ENCODE measurements at regions not wholly inside any gene's neighbourhood (a gene's known extent, or its start where the extent isn't known, plus 50 kb on each side); places are given as distances from the start of the nearest gene placed in this dataset.

- DNase-seq, result no peak
- intact Hi-C loops (cut with DNase I), result loop anchor here (5.0 to 10.0 kb wide), 5 partner anchors 39 to 398 kb away; no protein-coding TSS in a partner anchor
These were observed 186.8 kb downstream of the ZEB2 start for GRCh38 chr2:144333143-144333555.

- peak; percentile 74 to 99 (median 86) for DNase-seq
- intact Hi-C loops (cut with DNase I), result loop anchor here (5.0 to 10.0 kb wide), 5 partner anchors 40 to 398 kb away; no protein-coding TSS in a partner anchor
These were observed 187.4 kb downstream of the ZEB2 start for GRCh38 chr2:144332356-144333142.

- peak in 7 of 10 donors; percentile 57 to 90 (median 67) for DNase-seq
- intact Hi-C loops (cut with DNase I), result loop anchor here (5.0 to 10.0 kb wide), 5 partner anchors 40 to 397 kb away; no protein-coding TSS in a partner anchor
These were observed 188.1 kb downstream of the ZEB2 start for GRCh38 chr2:144331674-144332355.

GRCh38 chr2:144330951-144331673 is 188.8 kb downstream of the ZEB2 start:
- DNase-seq, result no peak

GRCh38 chr2:144329472-144329871 is 190.4 kb downstream of the ZEB2 start:
- intact Hi-C loops (cut with DNase I), result no loop called here

More at GRCh38 chr2:144330951-144331673, 188.8 kb downstream of the ZEB2 start:
- intact Hi-C loops (cut with DNase I), result loop anchor here (5.0 to 10.0 kb wide), 5 partner anchors 41 to 396 kb away; no protein-coding TSS in a partner anchor

GRCh38 chr2:144328938-144329337 is 191.0 kb downstream of the ZEB2 start:
- intact Hi-C loops (cut with DNase I), result no loop called here
- DNase-seq, result no peak

More at GRCh38 chr2:144329472-144329871, 190.4 kb downstream of the ZEB2 start:
- DNase-seq, result no peak

- DNase-seq, result no peak
- intact Hi-C loops (cut with DNase I), result no loop called here
These were observed 193.1 kb downstream of the ZEB2 start for GRCh38 chr2:144326825-144327224.

- DNase-seq, result no peak
- intact Hi-C loops (cut with DNase I), result no loop called here
These were observed 194.8 kb downstream of the ZEB2 start for GRCh38 chr2:144325086-144325485.

GRCh38 chr2:144324446-144325045 is 195.4 kb downstream of the ZEB2 start:
- intact Hi-C loops (cut with DNase I), result no loop called here
- DNase-seq, result no peak

- no peak for DNase-seq
- intact Hi-C loops (cut with DNase I), result no loop called here
These were observed 196.0 kb downstream of the ZEB2 start for GRCh38 chr2:144323946-144324345.

GRCh38 chr2:144322379-144322778 is 197.5 kb downstream of the ZEB2 start:
- DNase-seq, result no peak
- intact Hi-C loops (cut with DNase I), result no loop called here

- DNase-seq, result peak in 1 of 10 donors; percentile 76
- intact Hi-C loops (cut with DNase I), result no loop called here
These were observed 199.4 kb downstream of the ZEB2 start for GRCh38 chr2:144320491-144320890.

GRCh38 chr2:144317071-144317738 is 202.7 kb downstream of the ZEB2 start:
- DNase-seq, result no peak
- intact Hi-C loops (cut with DNase I), result no loop called here

GRCh38 chr2:144310889-144311608 is 208.9 kb downstream of the ZEB2 start:
- DNase-seq, result no peak
- intact Hi-C loops (cut with DNase I), result no loop called here

- intact Hi-C loops (cut with DNase I), result no loop called here
- DNase-seq, result no peak
These were observed 209.4 kb downstream of the ZEB2 start for GRCh38 chr2:144310484-144310883.

- intact Hi-C loops (cut with DNase I), result no loop called here
- DNase-seq, result no peak
These were observed 212.2 kb downstream of the ZEB2 start for GRCh38 chr2:144307711-144308110.

GRCh38 chr2:144304202-144304601 is 215.7 kb downstream of the ZEB2 start:
- intact Hi-C loops (cut with DNase I), result no loop called here
- no peak for DNase-seq

- intact Hi-C loops (cut with DNase I), result no loop called here
- no peak for DNase-seq
These were observed 219.3 kb downstream of the ZEB2 start for GRCh38 chr2:144300632-144301031.

GRCh38 chr2:144290276-144290675 is 229.6 kb downstream of the ZEB2 start:
- intact Hi-C loops (cut with DNase I), result no loop called here
- DNase-seq, result no peak

Data from posterior cingulate gyrus (tissue), 11 donors.